HG03342 (cell line): ENCODE measurements at regions not wholly inside any gene's neighbourhood (a gene's known extent, or its start where the extent isn't known, plus 50 kb on each side); places are given as distances from the start of the nearest gene placed in this dataset.
"Not testable (repeated sequence)": the region's sequence is repeated elsewhere in the genome, so short reads cannot be mapped to it uniquely, and the experiment has no call there.

ENCODE experiments used
- ATAC-seq: cut with Tn5 transposase; IDR thresholded peaks from one replicate; pipeline ENCODE4 v1.9.1; 2021; ENCODE audit warnings: mild to moderate bottlenecking, moderate library complexity; ENCODE audit not compliant: unreplicated experiment

- ATAC-seq = no peak
Observed at GRCh38 chr13:53101883-53102282, 73.3 kb downstream of the OLFM4 start.

DNA sequence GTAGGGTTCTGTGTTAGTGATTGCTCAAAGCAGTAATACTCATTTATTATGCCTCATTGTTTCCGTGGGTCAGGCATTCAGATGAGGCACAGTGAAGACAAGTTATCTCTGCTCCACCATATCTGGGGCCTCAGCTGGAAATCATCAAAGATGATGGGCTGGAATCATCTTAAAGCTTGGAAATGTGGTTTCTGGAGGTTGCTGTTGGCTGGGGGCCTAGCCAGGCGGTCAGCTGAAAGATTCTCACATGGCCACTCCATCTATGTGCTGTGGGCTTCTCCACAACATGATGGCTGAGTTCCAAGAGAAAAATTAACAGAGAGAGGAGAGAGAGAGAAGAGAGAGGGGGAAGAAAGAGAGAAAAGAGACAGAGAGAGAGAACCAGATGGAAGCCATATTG, 75.5 kb downstream of the OLFM4 start:
- no peak for ATAC-seq

DNA sequence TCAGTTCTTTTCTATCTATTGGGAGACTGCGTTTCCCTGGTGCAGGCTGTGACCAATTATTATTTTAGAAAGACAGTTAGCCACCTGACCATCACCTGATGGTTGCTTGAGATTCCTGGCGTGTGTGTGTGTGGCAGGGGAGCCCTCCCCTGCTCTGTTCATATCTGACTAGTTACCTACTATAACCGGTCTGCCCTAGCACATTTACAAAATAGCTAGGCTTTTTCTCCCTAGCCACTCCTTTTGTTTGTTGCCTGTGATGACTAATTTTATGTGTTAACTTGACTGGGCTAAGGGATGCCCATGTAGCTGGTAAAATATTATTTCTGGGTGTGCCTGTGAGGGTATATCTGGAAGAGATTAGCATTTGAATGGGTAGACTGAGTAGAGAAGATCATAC, 76.9 kb downstream of the OLFM4 start:
- ATAC-seq = no peak

DNA sequence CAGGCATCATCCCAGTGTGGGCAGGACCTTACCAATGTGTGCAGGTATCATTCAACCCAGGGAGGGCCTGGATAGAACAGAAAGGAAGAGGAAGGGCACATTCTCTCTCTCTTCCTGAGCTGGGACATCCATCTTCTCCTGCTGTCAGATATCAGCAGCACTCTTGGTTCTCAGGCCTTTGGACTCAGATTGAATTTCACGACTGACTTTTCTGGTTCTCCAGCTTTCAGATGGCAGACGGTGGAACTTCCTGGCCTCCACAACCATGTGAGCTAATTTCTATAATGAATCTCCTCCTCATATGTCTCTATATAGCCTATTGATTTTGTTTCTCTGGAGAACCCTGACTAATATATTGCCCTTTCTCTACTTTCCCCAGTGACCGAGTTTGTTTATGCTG, 77.3 kb downstream of the OLFM4 start:
- no peak for ATAC-seq

GRCh38 chr13:53110181-53110580, 81.6 kb downstream of the OLFM4 start:
- no peak for ATAC-seq

DNA sequence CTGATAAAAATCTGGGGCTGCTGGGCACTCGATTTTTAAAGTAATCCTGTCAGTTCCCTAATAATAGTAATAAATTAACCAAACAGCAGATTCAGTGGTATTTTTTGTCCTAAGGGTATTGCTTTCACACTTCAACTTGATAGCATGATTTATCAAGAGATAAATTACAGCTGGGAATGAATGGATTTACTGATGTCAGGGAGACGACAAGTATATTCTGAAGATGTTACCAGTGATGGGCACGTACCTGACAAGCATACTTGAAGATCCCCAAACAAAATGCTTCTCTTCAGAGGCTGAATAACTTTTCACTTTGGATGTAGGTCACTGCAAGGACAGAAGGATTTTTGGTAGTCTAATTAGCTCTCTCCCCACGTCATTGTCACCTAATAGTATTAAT, 82.0 kb downstream of the OLFM4 start:
- ATAC-seq = no peak

DNA sequence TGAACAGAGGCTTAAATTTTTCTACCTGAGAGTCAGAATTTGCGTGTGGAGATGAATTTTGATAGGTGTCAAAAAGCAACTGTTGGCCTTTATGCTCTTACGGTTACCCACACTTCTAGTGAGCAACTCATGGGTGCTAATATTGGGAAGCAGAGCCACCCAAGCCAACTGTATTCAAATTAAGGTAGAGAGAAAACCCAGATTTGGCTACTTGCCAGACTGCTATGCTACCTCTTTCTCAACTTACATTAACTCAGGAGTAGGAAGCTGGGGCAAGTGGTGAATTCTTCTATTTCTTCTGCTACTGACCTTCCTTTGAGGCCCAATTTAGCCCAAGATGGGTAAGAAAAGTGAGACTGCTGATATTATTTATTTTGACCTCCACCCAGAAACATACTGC, 83.9 kb downstream of the OLFM4 start:
- ATAC-seq = no peak

- not testable (repeated sequence) for ATAC-seq
Observed at GRCh38 chr13:53117048-53117447, 88.4 kb downstream of the OLFM4 start.

DNA sequence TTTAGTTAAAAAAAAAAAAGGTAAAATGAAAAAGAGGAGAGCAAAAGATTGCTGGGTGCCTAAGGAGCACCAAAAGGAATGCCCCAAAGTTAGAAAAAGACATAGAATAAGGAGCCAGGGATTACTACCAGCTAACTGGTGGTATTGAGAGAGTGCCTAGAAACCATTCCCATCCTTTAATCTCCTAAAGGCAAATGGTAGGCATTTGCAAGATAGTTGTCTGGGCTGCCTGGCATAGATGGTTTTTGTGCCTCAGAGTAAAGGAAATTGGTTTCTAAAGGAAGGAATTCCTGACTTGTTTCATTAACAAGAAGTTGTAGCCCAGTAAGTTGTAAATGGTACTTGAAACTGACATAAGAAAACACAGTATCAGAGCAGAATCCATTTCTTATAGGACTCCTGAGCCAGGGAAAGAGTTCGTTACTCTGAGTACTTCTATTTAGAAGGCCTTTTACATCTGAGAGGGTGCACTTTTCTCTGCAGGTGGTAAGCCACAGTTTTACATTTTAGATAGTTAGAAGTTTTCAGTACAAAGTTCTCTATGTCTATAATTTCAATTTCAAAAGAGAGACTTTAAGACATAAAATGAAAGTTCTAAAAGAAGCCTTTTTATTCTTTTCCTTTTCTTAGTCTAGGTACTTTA, 92.6 kb downstream of the OLFM4 start:
- ATAC-seq = no peak

- ATAC-seq = no peak
Observed at GRCh38 chr13:53121919-53122318, 93.3 kb downstream of the OLFM4 start.

- ATAC-seq = no peak
Observed at GRCh38 chr13:53123536-53123935, 94.9 kb downstream of the OLFM4 start.

- no peak for ATAC-seq
Observed at GRCh38 chr13:53124623-53125022, 96.0 kb downstream of the OLFM4 start.

- ATAC-seq = no peak
Observed at GRCh38 chr13:53126841-53127245, 98.2 kb downstream of the OLFM4 start.

DNA sequence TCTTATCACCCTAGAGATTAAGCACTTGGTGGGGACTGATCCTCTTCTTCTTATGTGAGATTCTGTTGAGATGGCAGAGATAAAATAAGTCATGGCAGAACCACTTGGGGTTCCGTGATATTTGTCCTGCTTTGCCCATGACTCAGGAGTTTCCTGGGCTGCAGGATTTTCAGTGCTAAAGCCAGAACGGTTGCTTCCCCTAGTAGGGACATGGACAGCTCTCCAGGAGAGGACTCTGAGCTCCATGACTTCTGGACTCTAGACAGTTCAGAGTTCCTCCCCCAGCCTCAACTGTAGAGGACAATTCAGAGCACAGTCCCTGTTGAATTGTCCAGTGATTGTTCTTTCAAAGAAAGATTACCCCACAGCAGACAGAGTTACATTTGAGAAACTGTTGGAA, 98.8 kb downstream of the OLFM4 start:
- ATAC-seq = no peak

GRCh38 chr13:53129864-53130393, 101.3 kb downstream of the OLFM4 start:
- ATAC-seq = no peak

GRCh38 chr13:53131361-53131760, 102.7 kb downstream of the OLFM4 start:
- ATAC-seq = no peak

DNA sequence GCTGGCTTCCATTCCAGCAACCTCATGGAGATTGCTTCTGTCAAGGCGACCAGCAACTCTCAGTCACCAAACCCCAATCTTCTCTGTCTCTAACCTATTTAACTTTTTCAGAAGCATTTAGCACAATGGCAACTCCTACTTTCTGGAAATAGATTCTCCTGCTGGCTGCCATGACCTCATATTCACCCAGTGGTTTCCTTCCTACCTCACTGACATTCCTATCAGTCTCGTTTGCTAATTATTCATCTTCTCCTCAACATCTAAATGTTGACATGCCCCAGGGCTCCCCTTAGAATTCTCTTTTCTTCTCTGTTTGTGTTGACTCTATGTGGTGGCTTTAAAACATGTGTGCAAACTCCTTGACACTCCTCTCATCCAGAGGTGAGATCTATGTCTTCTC, 106.7 kb downstream of the OLFM4 start:
- ATAC-seq = no peak

GRCh38 chr13:53136554-53137215, 108.1 kb downstream of the OLFM4 start:
- no peak for ATAC-seq

DNA sequence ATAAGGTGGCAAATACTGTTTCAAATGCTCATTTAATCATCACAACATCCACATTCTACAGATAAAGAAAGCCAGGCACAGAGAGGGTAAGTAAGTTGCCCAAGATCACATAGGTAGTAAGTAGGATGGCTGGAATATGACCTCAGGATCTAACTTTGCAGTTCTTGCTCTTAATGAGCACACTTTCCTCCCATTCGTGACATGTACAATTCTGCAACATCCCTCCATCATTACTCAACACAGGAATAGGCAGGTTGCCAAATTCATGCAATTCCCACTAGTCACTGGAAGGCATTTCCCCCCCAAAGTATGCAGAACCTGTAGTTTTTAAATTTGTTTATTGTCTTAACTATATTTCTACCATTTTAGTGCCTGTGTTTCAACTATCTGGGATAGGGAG, 109.2 kb downstream of the OLFM4 start:
- no peak for ATAC-seq

DNA sequence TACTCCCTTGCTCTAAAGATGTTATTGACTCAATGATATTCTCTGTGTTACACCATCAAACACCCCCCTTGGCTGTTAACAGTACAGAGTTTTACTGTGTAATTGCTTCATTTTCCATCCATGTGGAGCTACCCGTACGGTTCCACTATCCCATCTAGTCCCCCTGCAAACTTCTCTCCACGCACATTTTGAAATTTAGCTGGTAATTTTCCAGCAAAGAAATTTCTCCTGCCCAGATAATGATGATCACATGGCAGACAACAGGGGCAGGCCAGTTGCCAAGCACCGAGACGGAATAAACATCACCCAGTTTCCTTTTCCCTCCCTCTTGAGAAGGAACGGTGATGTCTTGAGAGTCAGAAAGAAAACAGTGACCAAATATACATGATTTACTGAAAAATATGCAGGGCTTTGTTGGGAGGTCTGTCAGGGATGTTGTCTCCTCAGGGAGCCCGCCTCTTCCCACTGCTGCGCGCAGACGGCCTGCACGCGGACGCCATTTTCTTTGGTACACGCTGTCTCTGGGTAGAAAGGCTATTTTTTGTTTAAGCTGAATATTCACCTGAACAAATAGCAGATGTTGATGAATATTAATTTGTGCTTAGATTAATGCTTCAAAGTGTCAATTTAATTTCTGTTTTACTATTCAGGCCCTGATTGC, 109.9 kb downstream of the OLFM4 start:
- no peak for ATAC-seq

- ATAC-seq = no peak
Observed at GRCh38 chr13:53141336-53141735, 112.7 kb downstream of the OLFM4 start.

GRCh38 chr13:53142306-53142705, 113.7 kb downstream of the OLFM4 start:
- no peak for ATAC-seq
